Esophagus (tissue), 2 donors: ENCODE measurements at regions not wholly inside any gene's neighbourhood (a gene's known extent, or its start where the extent isn't known, plus 50 kb on each side); places are given as distances from the start of the nearest gene placed in this dataset.

Source experiments
- H3K27ac ChIP-seq, 2 donors: one replicate each; pipeline ENCODE4 v1.5.1; 2013; ENCODE audit warnings: low read depth in 2 of 2, mild to moderate bottlenecking in 2 of 2, inconsistent platforms in 1 of 2, low read length in 1 of 2, moderate library complexity in 1 of 2
- H3K27me3 ChIP-seq, 2 donors: one replicate each; pipeline ENCODE4 v1.6.1; 2013; ENCODE audit warnings: low read length in 2 of 2, control low read depth in 1 of 2, mild to moderate bottlenecking in 1 of 2; ENCODE audit not compliant: insufficient read depth in 2 of 2, control insufficient read depth in 1 of 2
- H3K36me3 ChIP-seq, 2 donors: one replicate each; pipeline ENCODE4 v1.6.1; 2013; ENCODE audit warnings: low read length in 1 of 2; ENCODE audit not compliant: control insufficient read depth in 2 of 2, insufficient read depth in 2 of 2
- H3K4me1 ChIP-seq, 2 donors: one replicate each; pipeline ENCODE4 v1.6.1; 2013; ENCODE audit warnings: low read length in 1 of 2; ENCODE audit not compliant: control insufficient read depth in 2 of 2, insufficient read depth in 2 of 2
- H3K4me3 ChIP-seq, 2 donors: one replicate each; pipeline ENCODE4 v1.5.1; 2013; ENCODE audit warnings: low read length in 2 of 2, mild to moderate bottlenecking in 2 of 2, low read depth in 1 of 2, moderate library complexity in 1 of 2
- H3K9me3 ChIP-seq, 2 donors: one replicate each; pipeline ENCODE4 v1.6.1; 2013; ENCODE audit warnings: mild to moderate bottlenecking in 2 of 2, low read depth in 1 of 2, low read length in 1 of 2, moderate library complexity in 1 of 2; ENCODE audit not compliant: control insufficient read depth in 2 of 2, insufficient read depth in 1 of 2
- WGBS, 2 donors: extraction: QIAGEN DNeasy Blood & Tissue Kit; methylation state at CpG; one replicate each; pipeline ENCODE4 v1.1.7; 2013; 5-methylcytosine and 5-hydroxymethylcytosine counted together
- donor health status: healthy with polysubstance abuse.
- donor health status: Bipolar disorder and iron deficiency.

DNA sequence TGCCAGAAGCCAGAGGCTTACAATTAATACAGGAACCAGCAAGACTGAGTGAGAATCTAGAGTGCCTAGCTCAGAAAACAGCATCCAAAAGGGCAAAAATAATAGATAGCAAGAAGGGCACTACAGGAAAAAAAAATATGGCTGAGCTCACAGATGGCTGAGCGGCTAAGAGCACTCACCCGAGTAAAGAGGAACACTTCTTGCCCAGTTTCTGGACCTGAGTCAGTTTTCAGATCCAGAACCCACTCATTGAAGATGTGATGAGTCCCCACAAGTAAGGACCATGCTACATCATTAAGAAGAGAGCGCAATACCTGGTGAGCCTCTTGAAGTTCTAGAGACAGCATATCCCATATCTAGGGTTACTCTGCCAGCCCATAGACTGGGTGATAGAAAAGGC lies 65.5 kb upstream of the MAP3K1 start:
- Histone ChIP-seq H3K27me3 (no peaks in the 10 kb centered on the region), H3K36me3 (no peaks in the 10 kb centered on the region), H3K9me3 (no peaks in the 10 kb centered on the region), H3K4me1 (no peaks in the 10 kb centered on the region), H3K4me3 (no peak overlapping the region), H3K27ac (no peak overlapping the region)
- 87 to 98% methylated on average over 3 of the region's 3 CpGs for WGBS, 2 donors

- WGBS, 2 donors, result 83 to 86% methylated on average over 4 of the region's 4 CpGs
- H3K9me3 ChIP-seq, result no peaks in the 10 kb centered on the region
Measured at GRCh38 chr5:56746553-56747339, 68.6 kb upstream of the MAP3K1 start.

DNA sequence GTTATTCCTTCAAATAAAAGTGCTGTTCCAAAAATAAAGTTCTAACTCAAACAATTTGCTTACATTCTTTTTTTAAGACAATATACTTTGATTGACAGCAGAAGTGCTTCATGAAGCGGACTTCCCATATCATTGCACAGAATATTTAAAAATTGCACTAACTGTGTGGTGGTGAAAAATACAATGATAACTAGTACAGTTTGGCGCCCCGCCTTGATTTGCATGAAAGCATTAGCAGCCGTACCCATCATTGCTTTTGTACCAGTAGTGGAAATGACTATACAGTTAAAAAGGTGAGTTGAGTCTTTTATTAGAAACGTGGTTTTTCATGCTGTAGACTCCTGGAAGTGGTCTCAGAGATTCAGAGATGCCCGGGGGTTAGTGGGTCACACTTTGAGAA lies 69.5 kb upstream of the MAP3K1 start:
- Histone ChIP-seq H3K4me3 (no peak overlapping the region), H3K36me3 (no peaks in the 10 kb centered on the region), H3K27ac (no peak overlapping the region), H3K9me3 (no peaks in the 10 kb centered on the region), H3K4me1 (no peaks in the 10 kb centered on the region), H3K27me3 (no peaks in the 10 kb centered on the region)
- 90 to 91% methylated on average over 6 of the region's 6 CpGs for WGBS, 2 donors

More at GRCh38 chr5:56746553-56747339, 68.6 kb upstream of the MAP3K1 start:
- H3K36me3 ChIP-seq, result no peaks in the 10 kb centered on the region
- no peaks in the 10 kb centered on the region for H3K4me1 ChIP-seq
- H3K4me3 ChIP-seq, result no peak overlapping the region
- H3K27ac ChIP-seq, result no peak overlapping the region
- no peaks in the 10 kb centered on the region for H3K27me3 ChIP-seq

GRCh38 chr5:56740868-56741267 lies 74.5 kb upstream of the MAP3K1 start:
- H3K36me3 ChIP-seq, result no peaks in the 10 kb centered on the region
- 95 to 97% methylated on average over 4 of the region's 4 CpGs for WGBS, 2 donors
- no peak overlapping the region for H3K27ac ChIP-seq
- H3K4me3 ChIP-seq, result no peak overlapping the region
- no peaks in the 10 kb centered on the region for H3K9me3 ChIP-seq
- H3K27me3 ChIP-seq, result no peaks in the 10 kb centered on the region
- no peaks in the 10 kb centered on the region for H3K4me1 ChIP-seq

DNA sequence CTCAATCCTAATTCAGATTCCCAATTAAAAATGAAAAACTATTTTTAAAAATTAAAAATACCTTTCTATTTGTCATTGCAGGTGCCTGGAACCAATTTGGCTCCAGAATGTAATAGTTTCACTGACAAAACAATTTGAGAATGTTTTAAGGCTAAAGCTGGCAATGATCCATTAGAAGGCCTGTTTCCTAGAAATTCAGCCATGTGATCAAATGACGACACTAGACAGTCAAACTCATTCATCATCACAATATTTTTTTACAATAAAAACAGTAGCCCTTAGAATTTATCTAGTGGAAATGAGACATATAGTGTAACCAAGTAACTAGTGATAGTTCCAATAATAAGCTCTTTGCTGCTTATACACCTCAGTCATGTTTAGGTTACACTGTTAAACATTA lies 75.4 kb upstream of the MAP3K1 start:
- Histone ChIP-seq H3K36me3 (no peaks in the 10 kb centered on the region), H3K4me1 (no peaks in the 10 kb centered on the region), H3K9me3 (no peaks in the 10 kb centered on the region), H3K27me3 (no peaks in the 10 kb centered on the region), H3K27ac (no peak overlapping the region), H3K4me3 (no peak overlapping the region)
- 28 to 39% methylated on average over 1 of the region's 1 CpG for WGBS, 2 donors

- Histone ChIP-seq H3K27ac (peak overlapping the region in 1 of 2 donors; percentile 49), H3K4me3 (no peak overlapping the region), H3K4me1 (peaks cover 5% of the 10 kb centered on the region in 2 donors), H3K27me3 (no peaks in the 10 kb centered on the region), H3K36me3 (no peaks in the 10 kb centered on the region), H3K9me3 (no peaks in the 10 kb centered on the region)
- 71 to 78% methylated on average over 6 of the region's 6 CpGs for WGBS, 2 donors
Measured at GRCh38 chr5:56737951-56738606, 77.3 kb upstream of the MAP3K1 start.

- H3K4me3 ChIP-seq, result no peak overlapping the region
- no peaks in the 10 kb centered on the region for H3K36me3 ChIP-seq
- no peaks in the 10 kb centered on the region for H3K27me3 ChIP-seq
- 71 to 72% methylated on average over 5 of the region's 5 CpGs for WGBS, 2 donors
- peaks cover 5 to 6% of the 10 kb centered on the region in 2 donors for H3K4me1 ChIP-seq
- no peaks in the 10 kb centered on the region for H3K9me3 ChIP-seq
- peak overlapping the region in 1 of 2 donors; percentile 7 for H3K27ac ChIP-seq
Measured at GRCh38 chr5:56737002-56737621, 78.2 kb upstream of the MAP3K1 start.

- no peaks in the 10 kb centered on the region for H3K9me3 ChIP-seq
- 65 to 70% methylated on average over 9 of the region's 9 CpGs for WGBS, 2 donors
- H3K27ac ChIP-seq, result peak overlapping the region in 1 of 2 donors; percentile 33
- H3K4me1 ChIP-seq, result peaks cover 5 to 8% of the 10 kb centered on the region in 2 donors
- no peak overlapping the region for H3K4me3 ChIP-seq
- no peaks in the 10 kb centered on the region for H3K27me3 ChIP-seq
- no peaks in the 10 kb centered on the region for H3K36me3 ChIP-seq
Measured at GRCh38 chr5:56735849-56736641, 79.3 kb upstream of the MAP3K1 start.

GRCh38 chr5:56734091-56734694 lies 81.2 kb upstream of the MAP3K1 start:
- H3K4me3 ChIP-seq, result no peak overlapping the region
- H3K27me3 ChIP-seq, result no peaks in the 10 kb centered on the region
- peak overlapping the region in 1 of 2 donors; percentile 61 for H3K27ac ChIP-seq
- no peaks in the 10 kb centered on the region for H3K36me3 ChIP-seq
- H3K4me1 ChIP-seq, result peaks cover 5 to 8% of the 10 kb centered on the region in 2 donors
- no peaks in the 10 kb centered on the region for H3K9me3 ChIP-seq
- WGBS, 2 donors, result 43 to 45% methylated on average over 2 of the region's 2 CpGs
